ENCODE measurements at regions not wholly inside any gene's neighbourhood (a gene's known extent, or its start where the extent isn't known, plus 50 kb on each side); places are given as distances from the start of the nearest gene placed in this dataset.
"Not testable (repeated sequence)": the region's sequence is repeated elsewhere in the genome, so short reads cannot be mapped to it uniquely, and the experiment has no call there.

DNA sequence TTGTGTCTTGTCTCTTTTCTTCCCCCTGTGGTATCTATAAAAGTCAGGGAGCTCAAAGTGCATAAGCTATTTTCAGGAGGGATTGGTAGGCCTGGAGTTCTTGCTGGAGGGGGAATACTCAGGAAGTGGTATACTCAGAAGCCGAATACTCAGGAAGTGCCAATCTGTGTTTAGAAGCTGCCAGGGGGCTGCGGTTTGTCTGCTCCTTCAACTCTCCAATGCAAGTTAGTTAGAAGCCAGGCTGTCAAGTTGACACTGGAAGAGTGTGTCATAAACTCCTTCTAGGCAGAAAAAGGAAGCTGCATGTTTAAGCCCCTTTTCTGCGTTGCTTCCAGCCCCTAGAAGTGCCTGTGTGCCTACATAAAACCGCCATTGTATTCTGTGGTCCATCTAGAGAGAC lies 366.5 kb downstream of the TAF11L14 start:
- H3K27me3 Mint-ChIP-seq, result no peaks in the 10 kb centered on the region
- no peaks in the 10 kb centered on the region for H3K36me3 Mint-ChIP-seq

DNA sequence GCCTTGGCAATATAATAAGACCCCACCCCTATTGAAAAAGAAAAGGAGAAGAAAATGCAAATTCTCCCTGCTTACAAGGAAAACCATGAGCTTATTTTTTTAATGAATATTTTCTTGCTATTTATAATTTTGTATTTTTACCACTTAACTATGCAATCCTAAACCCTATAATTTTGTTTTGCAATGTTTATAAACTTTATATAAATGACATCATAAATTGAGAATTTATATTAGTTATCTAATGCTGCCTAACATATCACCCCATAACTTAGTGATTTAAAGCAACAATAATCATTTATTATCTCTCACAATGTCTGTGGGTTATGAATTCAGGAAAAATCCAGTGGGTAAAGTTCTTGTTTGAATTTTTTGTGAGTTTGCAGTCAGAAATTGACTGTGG lies 369.1 kb downstream of the TAF11L14 start:
- no peak for ATAC-seq (ENCODE audit: low read depth in 2 of 2)
- Mint-ChIP-seq H3K4me3 (no peak overlapping the region), H3K27me3 (no peaks in the 10 kb centered on the region), H3K4me1 (no peaks in the 10 kb centered on the region), H3K36me3 (no peaks in the 10 kb centered on the region), H3K9me3 (peaks cover 3 to 24% (median 8%) of the 10 kb centered on the region in 7 donors), H3K27ac (no peak overlapping the region)
- H3K36me3 ChIP-seq (ENCODE audit: control insufficient read depth, insufficient read depth, low read length), result no peaks in the 10 kb centered on the region
- H3K27ac ChIP-seq (ENCODE audit: insufficient read depth, low read length, poor library complexity, severe bottlenecking), result no peak overlapping the region
- no peaks in the 10 kb centered on the region for H3K27me3 ChIP-seq (ENCODE audit: control insufficient read depth, insufficient read depth, low read length)
- peaks cover 3 to 5% of the 10 kb centered on the region in 2 experiments for H3K9me3 ChIP-seq (ENCODE audit: control insufficient read depth in 2 of 2, low read length in 2 of 2)
- H3K4me1 ChIP-seq (ENCODE audit: control insufficient read depth, insufficient read depth, low read length, poor library complexity, severe bottlenecking), result no peaks in the 10 kb centered on the region
- H3K4me3 ChIP-seq (ENCODE audit: low read depth, low read length), result no peak overlapping the region
- DNase-seq, result no peak

More for the DNA sequence above, 366.5 kb downstream of the TAF11L14 start:
- Histone ChIP-seq H3K4me1 (ENCODE audit: control insufficient read depth, insufficient read depth, low read length, poor library complexity, severe bottlenecking) (no peaks in the 10 kb centered on the region), H3K9me3 (ENCODE audit: control insufficient read depth in 2 of 2, low read length in 2 of 2) (peaks cover 3 to 5% of the 10 kb centered on the region in 2 experiments), H3K27me3 (ENCODE audit: control insufficient read depth, insufficient read depth, low read length) (no peaks in the 10 kb centered on the region), H3K4me3 (ENCODE audit: low read depth, low read length) (no peak overlapping the region), H3K27ac (ENCODE audit: insufficient read depth, low read length, poor library complexity, severe bottlenecking) (no peak overlapping the region), H3K36me3 (ENCODE audit: control insufficient read depth, insufficient read depth, low read length) (no peaks in the 10 kb centered on the region)
- peaks cover 2 to 24% (median 7%) of the 10 kb centered on the region in 7 donors for H3K9me3 Mint-ChIP-seq
- no peak overlapping the region for H3K4me3 Mint-ChIP-seq
- ATAC-seq (ENCODE audit: low read depth in 2 of 2) (no peak), DNase-seq (no peak)
- H3K4me1 Mint-ChIP-seq, result no peaks in the 10 kb centered on the region
- no peak overlapping the region for H3K27ac Mint-ChIP-seq

DNA sequence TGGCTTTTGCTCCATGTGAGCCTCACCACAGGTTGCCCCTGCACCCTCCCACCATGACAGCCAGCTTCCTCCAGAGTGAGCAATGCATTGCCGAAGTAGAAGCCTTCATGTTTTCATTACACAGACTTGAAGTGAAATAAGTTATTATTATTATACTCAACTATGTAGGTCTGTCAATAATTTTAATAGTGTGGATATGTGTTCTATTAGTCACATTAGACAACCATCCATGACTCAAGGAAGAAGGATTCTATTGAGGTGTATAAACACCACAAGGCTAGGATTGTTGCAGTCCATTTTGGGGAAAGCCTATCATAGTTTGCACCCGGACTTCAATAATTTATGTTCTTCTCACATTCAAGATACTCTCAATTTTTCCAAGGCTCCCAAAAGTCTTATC lies 369.5 kb downstream of the TAF11L14 start:
- DNase-seq, result no peak
- H3K4me1 ChIP-seq (ENCODE audit: control insufficient read depth, insufficient read depth, low read length, poor library complexity, severe bottlenecking), result no peaks in the 10 kb centered on the region
- no peak overlapping the region for H3K27ac Mint-ChIP-seq
- peaks cover 4 to 27% (median 8%) of the 10 kb centered on the region in 7 donors for H3K9me3 Mint-ChIP-seq
- H3K27me3 ChIP-seq (ENCODE audit: control insufficient read depth, insufficient read depth, low read length), result no peaks in the 10 kb centered on the region
- peaks cover 3 to 5% of the 10 kb centered on the region in 2 experiments for H3K9me3 ChIP-seq (ENCODE audit: control insufficient read depth in 2 of 2, low read length in 2 of 2)
- no peak for ATAC-seq (ENCODE audit: low read depth in 2 of 2)
- no peak overlapping the region for H3K27ac ChIP-seq (ENCODE audit: insufficient read depth, low read length, poor library complexity, severe bottlenecking)
- H3K36me3 ChIP-seq (ENCODE audit: control insufficient read depth, insufficient read depth, low read length), result no peaks in the 10 kb centered on the region
- no peaks in the 10 kb centered on the region for H3K27me3 Mint-ChIP-seq
- H3K4me3 ChIP-seq (ENCODE audit: low read depth, low read length), result no peak overlapping the region
- H3K4me3 Mint-ChIP-seq, result no peak overlapping the region
- H3K36me3 Mint-ChIP-seq, result no peaks in the 10 kb centered on the region
- H3K4me1 Mint-ChIP-seq, result no peaks in the 10 kb centered on the region

DNA sequence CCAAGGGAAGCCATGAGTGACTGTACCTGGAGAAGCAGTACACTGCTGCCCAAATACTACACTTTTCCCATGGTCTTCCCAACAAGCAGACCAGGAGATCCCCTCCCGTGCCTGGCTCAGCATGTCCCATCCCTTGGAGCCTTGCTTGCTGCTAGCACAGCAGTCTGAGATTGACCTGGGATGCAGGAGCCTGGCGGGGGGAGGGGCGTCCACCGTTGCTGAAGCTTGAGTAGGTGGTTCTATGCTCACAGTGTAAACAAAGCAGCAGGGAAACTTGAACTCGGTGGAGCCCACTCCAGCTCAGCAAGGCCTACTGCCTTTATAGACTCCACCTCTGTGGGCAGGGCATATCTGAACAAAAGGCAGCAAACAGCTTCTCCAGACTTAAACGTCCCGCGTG lies 372.0 kb downstream of the TAF11L14 start:
- not testable (repeated sequence) for H3K4me1 Mint-ChIP-seq; H3K27me3 Mint-ChIP-seq; DNase-seq; H3K9me3 ChIP-seq (ENCODE audit: control insufficient read depth in 2 of 2, low read length in 2 of 2); H3K36me3 Mint-ChIP-seq; H3K27me3 ChIP-seq (ENCODE audit: control insufficient read depth, insufficient read depth, low read length); H3K36me3 ChIP-seq (ENCODE audit: control insufficient read depth, insufficient read depth, low read length); H3K4me1 ChIP-seq (ENCODE audit: control insufficient read depth, insufficient read depth, low read length, poor library complexity, severe bottlenecking); H3K4me3 ChIP-seq (ENCODE audit: low read depth, low read length); H3K27ac Mint-ChIP-seq; ATAC-seq (ENCODE audit: low read depth in 2 of 2); H3K27ac ChIP-seq (ENCODE audit: insufficient read depth, low read length, poor library complexity, severe bottlenecking); H3K4me3 Mint-ChIP-seq
- H3K9me3 Mint-ChIP-seq, result peaks cover 2 to 33% (median 10%) of the 10 kb centered on the region in 7 donors

DNA sequence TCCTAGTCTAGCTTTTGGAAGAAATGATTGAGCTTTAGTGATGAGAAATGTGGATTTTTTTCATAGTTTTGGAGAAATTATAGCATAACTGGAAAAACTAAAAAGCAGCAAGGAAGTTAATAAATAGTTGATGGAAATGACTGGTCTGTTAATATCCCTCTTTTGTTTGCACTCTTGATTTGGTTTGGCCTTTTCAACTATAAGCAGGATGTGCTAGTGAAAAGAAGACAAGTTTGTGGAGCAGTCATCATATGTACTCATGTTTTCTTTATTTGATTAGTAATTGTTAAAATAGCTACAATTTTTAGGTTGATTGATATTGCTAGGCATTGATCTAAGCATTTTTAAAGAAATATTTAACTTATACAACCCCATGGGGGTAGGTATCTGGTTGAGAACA lies 374.7 kb downstream of the TAF11L14 start:
- peaks cover 0 to 5% of the 10 kb centered on the region in 2 experiments for H3K9me3 ChIP-seq (ENCODE audit: control insufficient read depth in 2 of 2, low read length in 2 of 2)
- Mint-ChIP-seq H3K27ac (no peak overlapping the region), H3K36me3 (no peaks in the 10 kb centered on the region), H3K4me3 (no peak overlapping the region), H3K9me3 (peaks cover 2 to 19% (median 11%) of the 10 kb centered on the region in 7 donors), H3K27me3 (no peaks in the 10 kb centered on the region), H3K4me1 (no peaks in the 10 kb centered on the region)
- DNase-seq (no peak), ATAC-seq (ENCODE audit: low read depth in 2 of 2) (no peak)
- no peaks in the 10 kb centered on the region for H3K4me1 ChIP-seq (ENCODE audit: control insufficient read depth, insufficient read depth, low read length, poor library complexity, severe bottlenecking)
- H3K4me3 ChIP-seq (ENCODE audit: low read depth, low read length), result no peak overlapping the region
- no peak overlapping the region for H3K27ac ChIP-seq (ENCODE audit: insufficient read depth, low read length, poor library complexity, severe bottlenecking)
- no peaks in the 10 kb centered on the region for H3K27me3 ChIP-seq (ENCODE audit: control insufficient read depth, insufficient read depth, low read length)
- H3K36me3 ChIP-seq (ENCODE audit: control insufficient read depth, insufficient read depth, low read length), result no peaks in the 10 kb centered on the region

DNA sequence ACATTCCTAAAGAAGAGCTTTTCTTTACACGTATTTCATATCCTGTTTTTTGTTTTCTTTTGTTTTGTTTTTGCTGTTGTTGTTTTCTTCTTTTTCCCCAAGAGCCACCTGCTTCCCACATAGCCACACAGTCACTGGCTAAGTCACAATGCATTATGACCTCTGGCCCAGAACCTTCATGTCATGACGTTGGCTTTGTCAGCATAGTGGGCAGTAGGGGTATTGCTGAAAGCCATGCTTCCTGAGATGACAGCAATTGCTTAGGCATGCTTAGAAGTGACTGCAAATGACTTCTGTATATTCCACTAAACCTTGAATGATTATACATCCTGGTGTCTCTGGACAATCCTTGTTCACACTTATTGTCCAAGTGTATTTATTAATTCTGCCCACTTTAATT lies 375.8 kb downstream of the TAF11L14 start:
- Histone ChIP-seq H3K36me3 (ENCODE audit: control insufficient read depth, insufficient read depth, low read length) (no peaks in the 10 kb centered on the region), H3K27ac (ENCODE audit: insufficient read depth, low read length, poor library complexity, severe bottlenecking) (no peak overlapping the region), H3K9me3 (ENCODE audit: control insufficient read depth in 2 of 2, low read length in 2 of 2) (peaks cover 0 to 4% of the 10 kb centered on the region in 2 experiments), H3K4me1 (ENCODE audit: control insufficient read depth, insufficient read depth, low read length, poor library complexity, severe bottlenecking) (no peaks in the 10 kb centered on the region), H3K4me3 (ENCODE audit: low read depth, low read length) (no peak overlapping the region), H3K27me3 (ENCODE audit: control insufficient read depth, insufficient read depth, low read length) (no peaks in the 10 kb centered on the region)
- no peak overlapping the region for H3K27ac Mint-ChIP-seq
- H3K36me3 Mint-ChIP-seq, result no peaks in the 10 kb centered on the region
- no peak overlapping the region for H3K4me3 Mint-ChIP-seq
- DNase-seq (no peak), ATAC-seq (ENCODE audit: low read depth in 2 of 2) (no peak)
- H3K27me3 Mint-ChIP-seq, result no peaks in the 10 kb centered on the region
- H3K9me3 Mint-ChIP-seq, result peaks cover 2 to 15% (median 10%) of the 10 kb centered on the region in 7 donors
- H3K4me1 Mint-ChIP-seq, result no peaks in the 10 kb centered on the region

DNA sequence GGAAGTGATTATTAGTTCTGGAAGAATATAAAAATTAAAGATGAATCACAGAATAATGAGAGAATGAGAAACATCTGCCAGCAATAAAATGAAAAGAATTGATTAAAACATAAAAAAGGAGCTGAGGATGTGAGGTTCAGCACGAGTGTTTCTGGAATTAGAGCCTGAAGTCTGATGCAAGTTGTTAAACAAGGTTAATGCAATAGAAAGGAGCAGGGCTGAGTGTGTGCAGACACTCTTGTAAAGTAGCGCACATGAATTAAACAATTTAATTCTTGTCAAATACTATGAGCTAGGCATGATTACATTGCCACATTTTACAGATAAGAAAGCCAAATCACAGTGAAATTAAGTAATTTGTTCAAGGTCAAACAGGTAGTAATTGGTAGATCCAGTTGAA lies 384.2 kb downstream of the TAF11L14 start:
- Mint-ChIP-seq H3K27me3 (no peaks in the 10 kb centered on the region), H3K4me3 (no peak overlapping the region), H3K9me3 (peaks cover 3 to 17% (median 10%) of the 10 kb centered on the region in 7 donors), H3K36me3 (no peaks in the 10 kb centered on the region), H3K27ac (no peak overlapping the region), H3K4me1 (no peaks in the 10 kb centered on the region)
- H3K27ac ChIP-seq (ENCODE audit: insufficient read depth, low read length, poor library complexity, severe bottlenecking), result no peak overlapping the region
- H3K27me3 ChIP-seq (ENCODE audit: control insufficient read depth, insufficient read depth, low read length), result no peaks in the 10 kb centered on the region
- H3K4me3 ChIP-seq (ENCODE audit: low read depth, low read length), result no peak overlapping the region
- DNase-seq, result no peak
- ATAC-seq (ENCODE audit: low read depth in 2 of 2), result no peak
- peaks cover 3% of the 10 kb centered on the region in 2 experiments for H3K9me3 ChIP-seq (ENCODE audit: control insufficient read depth in 2 of 2, low read length in 2 of 2)
- no peaks in the 10 kb centered on the region for H3K4me1 ChIP-seq (ENCODE audit: control insufficient read depth, insufficient read depth, low read length, poor library complexity, severe bottlenecking)
- no peaks in the 10 kb centered on the region for H3K36me3 ChIP-seq (ENCODE audit: control insufficient read depth, insufficient read depth, low read length)

DNA sequence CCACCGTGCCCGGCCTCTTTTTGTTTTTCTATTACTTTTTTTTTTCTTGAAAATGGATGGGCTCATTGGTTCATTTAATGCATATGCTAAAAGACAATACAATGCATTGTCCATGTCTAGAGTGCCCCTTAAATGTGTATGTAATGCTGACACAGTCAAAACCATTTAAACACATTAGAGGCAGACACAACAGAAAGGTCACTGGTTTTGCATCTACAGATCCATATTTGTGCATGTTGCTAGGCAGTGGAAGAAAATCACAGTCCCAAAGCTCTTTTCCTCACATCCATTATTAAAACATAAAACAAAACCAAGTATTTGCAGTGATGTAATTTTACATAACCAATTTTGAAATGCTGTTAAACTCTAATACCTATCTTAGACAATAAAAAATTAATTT lies 389.0 kb downstream of the TAF11L14 start:
- Histone ChIP-seq H3K4me3 (ENCODE audit: low read depth, low read length) (no peak overlapping the region), H3K27me3 (ENCODE audit: control insufficient read depth, insufficient read depth, low read length) (no peaks in the 10 kb centered on the region), H3K9me3 (ENCODE audit: control insufficient read depth in 2 of 2, low read length in 2 of 2) (peaks cover 3 to 6% of the 10 kb centered on the region in 2 experiments), H3K36me3 (ENCODE audit: control insufficient read depth, insufficient read depth, low read length) (no peaks in the 10 kb centered on the region), H3K4me1 (ENCODE audit: control insufficient read depth, insufficient read depth, low read length, poor library complexity, severe bottlenecking) (no peaks in the 10 kb centered on the region), H3K27ac (ENCODE audit: insufficient read depth, low read length, poor library complexity, severe bottlenecking) (no peak overlapping the region)
- no peak overlapping the region for H3K27ac Mint-ChIP-seq
- no peaks in the 10 kb centered on the region for H3K4me1 Mint-ChIP-seq
- no peak for ATAC-seq (ENCODE audit: low read depth in 2 of 2)
- DNase-seq, result no peak
- H3K9me3 Mint-ChIP-seq, result peaks cover 4 to 20% (median 10%) of the 10 kb centered on the region in 7 donors
- no peaks in the 10 kb centered on the region for H3K36me3 Mint-ChIP-seq
- no peaks in the 10 kb centered on the region for H3K27me3 Mint-ChIP-seq
- H3K4me3 Mint-ChIP-seq, result no peak overlapping the region
